C4-2B (cell line): ENCODE measurements at regions not wholly inside any gene's neighbourhood (a gene's known extent, or its start where the extent isn't known, plus 50 kb on each side); places are given as distances from the start of the nearest gene placed in this dataset.

Experiments used
- ZFX ChIP-seq: fragments of 450-650 bp; IDR thresholded peaks from 2 replicates; pipeline ENCODE4 v1.6.1; 2017
- TF ChIP-seq, protein P1 (sequence below): fragments of 450-650 bp; conservative IDR thresholded peaks from 2 replicates; pipeline ENCODE4 v1.5.1; 2017; ENCODE audit warnings: mild to moderate bottlenecking

DNA sequence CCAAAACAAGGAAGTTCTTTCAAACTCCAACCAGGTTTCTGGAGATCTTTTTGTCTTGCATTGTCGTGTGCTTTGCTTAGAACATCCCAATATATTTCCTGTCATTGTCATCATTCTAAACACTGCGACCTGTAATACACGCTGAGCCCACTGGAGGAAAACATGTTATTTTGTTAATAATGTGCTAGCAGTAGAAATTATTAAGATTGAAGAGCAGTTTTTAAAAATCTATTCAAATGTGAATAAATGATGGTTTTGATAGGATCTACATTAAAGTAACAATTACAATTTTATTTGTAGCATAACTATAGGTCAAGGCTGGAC lies 268.5 kb downstream of the PTPRC start:
- TF ChIP-seq, protein P1, sequence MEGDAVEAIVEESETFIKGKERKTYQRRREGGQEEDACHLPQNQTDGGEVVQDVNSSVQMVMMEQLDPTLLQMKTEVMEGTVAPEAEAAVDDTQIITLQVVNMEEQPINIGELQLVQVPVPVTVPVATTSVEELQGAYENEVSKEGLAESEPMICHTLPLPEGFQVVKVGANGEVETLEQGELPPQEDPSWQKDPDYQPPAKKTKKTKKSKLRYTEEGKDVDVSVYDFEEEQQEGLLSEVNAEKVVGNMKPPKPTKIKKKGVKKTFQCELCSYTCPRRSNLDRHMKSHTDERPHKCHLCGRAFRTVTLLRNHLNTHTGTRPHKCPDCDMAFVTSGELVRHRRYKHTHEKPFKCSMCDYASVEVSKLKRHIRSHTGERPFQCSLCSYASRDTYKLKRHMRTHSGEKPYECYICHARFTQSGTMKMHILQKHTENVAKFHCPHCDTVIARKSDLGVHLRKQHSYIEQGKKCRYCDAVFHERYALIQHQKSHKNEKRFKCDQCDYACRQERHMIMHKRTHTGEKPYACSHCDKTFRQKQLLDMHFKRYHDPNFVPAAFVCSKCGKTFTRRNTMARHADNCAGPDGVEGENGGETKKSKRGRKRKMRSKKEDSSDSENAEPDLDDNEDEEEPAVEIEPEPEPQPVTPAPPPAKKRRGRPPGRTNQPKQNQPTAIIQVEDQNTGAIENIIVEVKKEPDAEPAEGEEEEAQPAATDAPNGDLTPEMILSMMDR = no peak
- TF ChIP-seq ZFX = no peak
